ENCODE measurements at regions not wholly inside any gene's neighbourhood (a gene's known extent, or its start where the extent isn't known, plus 50 kb on each side); places are given as distances from the start of the nearest gene placed in this dataset.

DNA sequence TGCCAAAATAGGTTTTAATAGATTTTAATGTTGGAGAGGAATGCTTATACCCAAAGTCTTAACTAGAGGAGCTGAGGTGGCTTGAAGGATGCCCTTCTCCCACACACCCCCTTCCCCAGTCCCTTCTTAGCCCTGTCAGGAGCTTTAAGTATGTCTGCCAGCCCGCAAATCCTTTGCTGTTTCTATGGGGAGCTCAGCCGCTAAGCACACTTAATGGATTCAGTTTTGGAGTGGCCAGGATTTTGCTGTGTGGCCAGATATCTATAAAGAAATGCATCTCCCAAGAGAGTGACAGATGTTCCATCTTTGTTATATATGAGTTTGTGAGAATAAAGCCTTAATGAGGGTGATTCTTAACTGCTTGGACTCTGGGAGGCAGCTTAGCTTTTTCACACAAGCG lies 152.9 kb upstream of the ZNF32 start:
- POLR2A ChIA-PET = no interaction called here
- Histone ChIP-seq H3K9ac (no peak overlapping the region), H3K4me2 (no peak overlapping the region), H3K27ac (ENCODE audit: low read depth in 2 of 2, low read length in 1 of 2) (no peak overlapping the region), H2AFZ (ENCODE audit: low read depth) (no peak overlapping the region), H3F3A (replicated peaks; ENCODE audit: insufficient read depth) (no peaks in the 10 kb centered on the region), H3K9me3 (no peaks in the 10 kb centered on the region), H3K27me3 (ENCODE audit: insufficient read depth) (no peaks in the 10 kb centered on the region), H3K4me3 (ENCODE audit: low read depth in 2 of 2, low read length in 1 of 2) (no peak overlapping the region), H3K9me2 (no peaks in the 10 kb centered on the region), H4K20me1 (ENCODE audit: insufficient read depth) (no peaks in the 10 kb centered on the region), H3K36me3 (replicated peaks in 1 of 2; ENCODE audit: control insufficient read depth in 1 of 2, insufficient read depth in 2 of 2, low read length in 1 of 2) (no peaks in the 10 kb centered on the region), H3K4me1 (ENCODE audit: control insufficient read depth in 1 of 2, insufficient read depth in 2 of 2, low read depth in 1 of 2, low read length in 1 of 2) (peaks cover 0 to 6% of the 10 kb centered on the region in 2 experiments; a peak in 1 of 4 replicates), H3K79me2 (ENCODE audit: insufficient read depth) (no peaks in the 10 kb centered on the region)
- TF ChIP-seq RAD21 (IDR thresholded peaks at IDR 0.05; ENCODE audit: low read length) (no peak), TEAD4 (IDR thresholded peaks at IDR 0.05; ENCODE audit: borderline replicate concordance, insufficient read depth) (no peak), TAF1 (IDR thresholded peaks at IDR 0.05; ENCODE audit: borderline replicate concordance, low read depth, low read length) (no peak), EP300 (IDR thresholded peaks at IDR 0.05; ENCODE audit: borderline replicate concordance in 1 of 2, low read depth in 1 of 2, low read length in 1 of 2) (no peak), RCOR1 (IDR thresholded peaks at IDR 0.05; ENCODE audit: low read length) (no peak), EZH2phosphoT487 (IDR thresholded peaks at IDR 0.05; ENCODE audit: borderline replicate concordance, low read depth) (no peak), ELF1 (IDR thresholded peaks at IDR 0.05) (no peak), NFIC (IDR thresholded peaks at IDR 0.05; ENCODE audit: borderline replicate concordance) (no peak), NRF1 (IDR thresholded peaks at IDR 0.05; ENCODE audit: low read depth, low read length) (no peak), GABPA (IDR thresholded peaks at IDR 0.05; ENCODE audit: low read depth) (no peak), IRF3 (IDR thresholded peaks at IDR 0.05; ENCODE audit: low read depth, low read length) (no peak), CTCF (IDR thresholded peaks at IDR 0.05) (no peak)
- TF ChIP-seq, protein P1, sequence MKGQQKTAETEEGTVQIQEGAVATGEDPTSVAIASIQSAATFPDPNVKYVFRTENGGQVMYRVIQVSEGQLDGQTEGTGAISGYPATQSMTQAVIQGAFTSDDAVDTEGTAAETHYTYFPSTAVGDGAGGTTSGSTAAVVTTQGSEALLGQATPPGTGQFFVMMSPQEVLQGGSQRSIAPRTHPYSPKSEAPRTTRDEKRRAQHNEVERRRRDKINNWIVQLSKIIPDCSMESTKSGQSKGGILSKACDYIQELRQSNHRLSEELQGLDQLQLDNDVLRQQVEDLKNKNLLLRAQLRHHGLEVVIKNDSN (IDR thresholded peaks at IDR 0.05; ENCODE audit: borderline replicate concordance, low read depth) = no peak
- TF ChIP-seq, protein P2, sequence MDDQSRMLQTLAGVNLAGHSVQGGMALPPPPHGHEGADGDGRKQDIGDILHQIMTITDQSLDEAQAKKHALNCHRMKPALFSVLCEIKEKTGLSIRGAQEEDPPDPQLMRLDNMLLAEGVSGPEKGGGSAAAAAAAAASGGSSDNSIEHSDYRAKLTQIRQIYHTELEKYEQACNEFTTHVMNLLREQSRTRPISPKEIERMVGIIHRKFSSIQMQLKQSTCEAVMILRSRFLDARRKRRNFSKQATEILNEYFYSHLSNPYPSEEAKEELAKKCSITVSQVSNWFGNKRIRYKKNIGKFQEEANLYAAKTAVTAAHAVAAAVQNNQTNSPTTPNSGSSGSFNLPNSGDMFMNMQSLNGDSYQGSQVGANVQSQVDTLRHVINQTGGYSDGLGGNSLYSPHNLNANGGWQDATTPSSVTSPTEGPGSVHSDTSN (IDR thresholded peaks at IDR 0.05) = no peak
- TF ChIP-seq, protein P3, sequence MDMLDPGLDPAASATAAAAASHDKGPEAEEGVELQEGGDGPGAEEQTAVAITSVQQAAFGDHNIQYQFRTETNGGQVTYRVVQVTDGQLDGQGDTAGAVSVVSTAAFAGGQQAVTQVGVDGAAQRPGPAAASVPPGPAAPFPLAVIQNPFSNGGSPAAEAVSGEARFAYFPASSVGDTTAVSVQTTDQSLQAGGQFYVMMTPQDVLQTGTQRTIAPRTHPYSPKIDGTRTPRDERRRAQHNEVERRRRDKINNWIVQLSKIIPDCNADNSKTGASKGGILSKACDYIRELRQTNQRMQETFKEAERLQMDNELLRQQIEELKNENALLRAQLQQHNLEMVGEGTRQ (IDR thresholded peaks at IDR 0.05; ENCODE audit: borderline replicate concordance, low read depth, low read length) = no peak
- 53% methylated on average over 3 of the region's 3 CpGs for WGBS (ENCODE audit: low lambda C conversion rate)
- no peak for DNase-seq
- CTCF ChIA-PET = interaction anchor here (0.7 kb wide), 1 partner anchor 150 kb away, joined by 3 read pairs; no protein-coding TSS in a partner anchor
